ENCODE measurements at regions not wholly inside any gene's neighbourhood (a gene's known extent, or its start where the extent isn't known, plus 50 kb on each side); places are given as distances from the start of the nearest gene placed in this dataset.
"Not testable (repeated sequence)": the region's sequence is repeated elsewhere in the genome, so short reads cannot be mapped to it uniquely, and the experiment has no call there.

DNA sequence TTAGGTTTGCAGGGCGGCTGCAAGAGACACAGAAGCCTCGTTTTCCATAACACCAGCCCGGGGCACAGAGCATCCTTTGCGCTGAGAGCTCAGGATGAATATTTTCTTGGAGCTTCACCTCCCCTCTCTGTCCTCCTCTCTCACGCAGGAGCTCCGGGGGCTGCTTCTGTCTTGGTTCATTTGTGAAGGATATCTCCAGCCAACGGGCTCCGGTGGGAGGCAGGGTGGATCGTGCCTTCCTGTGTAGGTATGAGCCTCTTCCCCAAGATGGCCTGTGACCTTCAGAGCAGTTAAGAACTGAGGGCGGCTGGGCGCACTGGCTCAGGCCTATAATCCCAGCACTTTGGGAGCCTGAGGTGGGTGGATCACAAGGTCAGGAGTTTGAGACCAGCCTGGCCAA lies 319.0 kb upstream of the C1orf174 start:
- no peak for DNase-seq

DNA sequence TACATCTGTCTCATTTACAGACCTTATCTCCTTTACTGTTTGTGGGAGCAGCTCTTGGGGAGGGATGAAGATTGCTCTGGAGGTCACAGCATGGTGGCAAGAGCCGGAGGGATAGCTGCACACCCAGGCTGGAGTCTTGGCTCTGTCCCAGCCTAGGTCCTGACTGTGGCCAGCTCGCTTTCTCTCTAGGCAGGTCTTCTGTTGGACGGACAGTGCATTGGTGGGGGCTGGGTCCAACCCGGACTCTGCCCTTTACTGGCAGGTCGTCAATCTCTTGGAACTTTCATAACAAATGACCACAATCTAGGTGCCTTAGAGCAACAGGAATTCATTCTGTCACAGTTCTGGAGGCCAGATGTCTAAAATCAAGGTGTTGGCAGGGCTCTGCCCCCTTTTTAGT lies 319.8 kb upstream of the C1orf174 start:
- DNase-seq: no peak

DNA sequence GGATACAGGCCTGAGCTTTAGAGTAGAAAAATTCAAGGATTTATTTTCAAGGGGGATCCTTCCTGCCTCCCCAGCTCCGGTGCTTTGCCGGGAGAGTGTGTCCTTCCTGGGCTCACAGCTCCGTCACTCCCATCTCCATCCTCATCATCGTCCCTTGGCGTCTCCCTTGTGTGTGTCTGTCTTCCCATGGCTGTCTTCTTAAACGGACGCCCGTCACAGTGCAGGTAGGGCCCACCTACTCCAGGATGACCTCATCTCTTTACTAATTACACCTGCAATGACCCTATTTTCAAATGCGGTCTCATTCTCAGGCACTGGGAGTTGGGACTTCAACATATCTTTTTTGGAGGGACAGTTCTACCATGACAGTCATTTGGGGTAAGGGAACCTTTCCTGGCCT lies 320.3 kb upstream of the C1orf174 start:
- DNase-seq: no peak

DNA sequence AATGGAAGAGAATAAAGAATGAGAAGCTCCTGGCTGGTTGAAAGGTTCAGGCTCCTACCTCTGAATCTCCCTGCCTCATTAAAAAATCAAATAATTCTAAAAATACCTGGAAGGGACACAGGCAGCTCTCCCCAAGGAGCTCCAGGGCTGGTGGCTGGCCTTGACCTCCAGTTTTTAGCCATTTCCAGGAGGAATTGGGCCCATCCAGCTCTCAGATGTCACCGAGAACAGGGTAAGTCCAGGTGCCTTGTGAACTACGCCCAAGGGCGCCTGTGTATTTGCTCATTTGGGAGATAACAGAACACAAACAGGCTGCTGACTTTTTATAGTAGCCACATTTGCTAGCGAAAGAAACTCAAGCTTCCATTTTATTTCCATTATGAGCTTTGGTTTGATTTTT lies 321.0 kb upstream of the C1orf174 start:
- no peak for DNase-seq

DNA sequence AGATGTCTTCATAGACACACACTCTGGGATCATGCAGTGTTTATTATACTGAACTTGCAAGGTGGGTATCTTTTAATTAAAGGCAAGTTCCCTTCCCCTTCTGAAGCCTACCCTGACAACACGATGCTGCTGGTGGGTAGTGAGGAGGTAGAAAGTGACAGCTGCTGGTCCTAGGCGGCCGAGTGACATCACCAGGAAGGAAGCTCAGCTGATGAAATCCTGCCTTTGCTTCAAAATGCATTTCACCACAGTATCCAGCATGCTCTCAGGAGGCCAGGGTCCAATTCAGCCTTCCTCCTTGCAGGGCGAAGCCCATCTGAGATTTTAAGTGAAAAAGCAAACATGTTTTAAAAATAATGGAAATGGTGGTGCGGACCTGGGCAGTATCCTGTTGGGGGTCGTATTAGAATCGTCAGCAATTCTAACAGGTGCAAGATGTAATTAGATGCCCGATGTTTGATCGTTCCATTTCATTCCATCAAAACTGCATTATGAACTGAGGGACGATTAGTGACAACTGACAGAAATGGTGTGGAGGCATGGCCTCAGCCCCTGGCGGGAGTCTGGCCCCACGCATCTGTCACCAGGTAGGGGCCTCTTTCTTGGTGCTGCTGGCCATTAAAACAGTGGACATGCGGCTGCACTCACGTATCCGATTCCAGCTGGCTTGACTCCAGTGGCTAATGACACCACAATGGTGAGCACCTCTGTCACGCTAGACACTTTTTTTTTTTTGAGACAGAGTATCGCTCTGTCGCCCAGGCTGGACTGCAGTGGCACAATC lies 324.8 kb upstream of the C1orf174 start:
- DNase-seq: no peak

DNA sequence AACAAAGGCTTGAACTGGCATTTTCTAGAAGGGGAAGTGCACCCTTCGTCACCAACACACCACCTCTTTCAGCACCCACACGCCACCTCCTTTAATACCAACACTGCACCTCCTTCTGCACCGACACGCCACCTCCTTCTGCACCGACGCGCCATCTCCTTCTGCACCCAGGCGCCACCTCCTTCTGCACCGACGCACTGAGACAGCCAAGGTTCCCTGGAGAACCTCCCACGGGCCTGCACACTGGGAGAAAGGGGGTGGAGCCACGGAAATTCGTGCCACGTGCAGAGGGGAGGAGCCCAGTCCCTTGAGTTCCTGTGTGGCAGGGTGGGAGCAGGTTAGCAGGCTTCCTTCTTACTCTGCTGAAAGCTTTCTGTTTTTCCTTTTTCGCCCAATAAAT lies 327.9 kb upstream of the C1orf174 start:
- no peak for DNase-seq

DNA sequence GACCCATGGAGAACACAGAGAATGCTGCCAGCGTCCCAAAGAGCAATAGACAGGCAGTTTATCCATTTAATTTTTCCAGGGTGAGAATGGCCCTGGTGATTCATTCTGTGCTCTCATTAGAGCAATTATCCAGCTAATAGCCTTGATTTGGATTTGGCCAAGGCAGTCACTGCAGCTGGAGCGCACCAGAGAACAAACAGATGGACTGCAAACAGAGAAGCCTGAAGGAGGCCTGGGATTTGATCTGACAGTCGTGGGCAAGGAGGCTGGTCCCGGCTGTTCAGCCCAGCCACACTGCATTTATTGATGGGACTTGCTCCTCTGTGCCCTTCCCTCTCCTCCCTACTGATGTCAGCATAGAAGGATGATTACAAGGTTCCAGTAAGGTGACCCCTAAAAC lies 353.9 kb upstream of the C1orf174 start:
- DNase-seq: no peak

DNA sequence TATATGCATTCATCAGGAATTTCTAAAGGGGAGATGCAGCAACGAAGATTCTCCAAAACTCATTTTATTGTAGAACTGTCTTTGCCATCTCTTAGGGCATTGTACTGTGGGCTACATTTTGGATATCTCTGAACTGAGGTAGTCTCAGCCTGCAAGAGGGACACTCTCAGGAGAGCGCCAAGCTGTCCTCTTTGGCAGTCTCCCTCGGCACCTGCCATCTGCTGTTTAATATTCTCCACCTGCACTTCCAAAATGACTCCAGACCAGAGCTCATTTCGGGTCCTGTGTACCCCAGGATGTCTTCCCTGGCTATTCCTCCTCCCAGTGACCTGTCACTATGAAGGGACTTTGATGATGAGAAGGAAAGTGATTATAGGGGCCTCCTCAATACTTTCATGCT lies 356.3 kb upstream of the C1orf174 start:
- DNase-seq: no peak

DNA sequence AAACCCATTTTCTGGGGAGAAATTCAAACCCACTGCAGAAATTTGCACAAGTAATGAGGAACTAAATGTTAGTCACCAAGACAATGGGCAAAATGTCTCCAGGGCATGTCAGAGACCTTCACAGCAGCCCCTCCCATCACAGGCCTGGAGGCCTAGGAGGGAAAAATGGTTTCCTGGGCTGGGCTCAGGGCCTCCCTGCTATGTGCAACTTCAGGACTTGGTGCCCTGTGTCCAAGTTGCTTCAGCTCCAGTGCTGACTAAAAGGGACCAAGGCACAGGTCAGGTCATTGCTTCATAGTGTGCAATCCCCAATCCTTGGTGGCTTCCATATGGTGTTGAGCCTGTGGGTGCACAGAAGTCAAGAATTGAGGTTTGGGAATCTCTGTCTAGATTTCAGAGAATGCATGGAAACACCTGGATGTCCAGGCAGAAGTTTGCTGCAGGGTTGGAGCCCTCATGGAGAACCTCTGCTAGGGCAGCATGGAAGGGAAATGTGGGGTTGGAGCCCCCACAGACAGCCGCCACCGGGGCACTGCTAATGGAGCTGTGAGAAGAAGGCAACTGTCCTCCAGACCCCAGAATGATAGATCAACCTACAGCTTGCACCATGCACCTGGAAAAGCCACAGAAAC lies 358.2 kb upstream of the C1orf174 start:
- not testable (repeated sequence) for DNase-seq

DNA sequence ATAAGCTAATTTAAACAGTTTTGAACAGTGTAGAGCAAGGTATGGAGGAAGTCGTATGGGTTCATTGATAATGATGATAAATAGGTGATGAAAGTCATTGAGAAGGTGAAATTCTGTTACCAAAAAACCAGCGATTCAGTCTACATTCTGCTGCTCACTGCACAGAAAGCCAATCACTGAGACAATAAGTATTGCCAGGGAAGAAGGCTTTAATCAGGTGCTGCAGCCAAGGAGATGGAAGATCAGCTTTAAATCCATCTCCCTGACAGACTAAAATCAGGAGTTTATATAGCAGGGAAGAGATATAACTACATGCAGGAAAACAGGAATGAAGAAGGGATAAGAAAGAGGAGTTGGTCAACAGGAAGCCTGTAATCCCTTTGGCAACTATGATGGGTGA lies 361.3 kb upstream of the C1orf174 start:
- no peak for DNase-seq

DNA sequence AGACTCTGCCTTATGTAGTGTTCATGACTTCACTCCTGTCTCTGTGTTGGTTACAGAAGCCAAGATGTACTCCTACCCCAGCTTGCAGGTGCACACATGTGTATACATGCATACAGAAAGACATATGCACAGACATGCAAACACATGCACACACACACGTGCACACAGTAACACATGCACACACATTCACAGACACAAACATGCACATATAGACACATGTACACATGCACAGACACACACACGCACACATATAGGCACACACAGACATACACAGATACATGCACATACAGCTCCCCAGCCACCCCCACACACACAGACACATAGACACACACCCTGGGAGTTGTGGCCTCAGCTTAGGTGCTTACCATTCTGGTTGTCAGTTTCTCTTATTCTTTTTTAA lies 362.6 kb upstream of the C1orf174 start:
- no peak for DNase-seq

DNA sequence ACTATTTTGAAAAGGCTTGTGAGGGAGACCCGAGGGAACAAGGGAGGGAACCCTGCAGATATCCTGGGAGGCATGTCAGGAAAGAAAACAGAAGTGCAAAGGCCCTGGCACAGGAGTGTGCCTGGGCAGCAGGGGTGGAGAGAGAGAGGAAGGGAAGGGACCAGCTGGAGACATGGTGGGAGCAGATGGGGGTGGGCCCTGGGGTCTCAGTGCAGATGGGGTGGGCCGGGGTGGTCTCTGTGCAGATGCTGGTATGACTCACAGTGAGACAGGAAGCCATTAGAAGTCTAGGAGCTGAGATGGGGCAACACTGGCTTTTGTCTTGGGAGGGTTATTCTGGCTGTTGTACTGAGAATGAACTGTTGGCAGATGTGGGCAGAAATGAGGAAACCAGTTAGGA lies 363.6 kb upstream of the C1orf174 start:
- DNase-seq: no peak

DNA sequence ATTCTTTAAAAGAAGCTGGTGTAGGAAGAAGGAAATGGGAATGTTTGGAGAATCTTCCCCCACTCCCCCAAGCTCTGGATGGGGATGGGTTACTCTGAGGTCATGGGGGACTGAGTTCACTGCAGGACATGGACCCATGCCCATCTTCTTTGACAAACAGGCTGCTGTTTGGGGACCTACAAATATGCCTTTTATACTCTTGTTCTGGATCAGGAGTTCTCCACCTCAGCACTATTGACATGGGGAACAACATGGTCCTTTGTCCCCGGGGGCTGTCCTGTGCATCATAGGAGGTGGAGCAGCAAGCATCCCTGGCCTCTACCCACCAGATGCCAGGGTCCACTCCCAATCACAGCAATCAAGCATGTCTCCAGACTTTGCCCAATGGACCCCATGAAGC lies 365.8 kb upstream of the C1orf174 start:
- no peak for DNase-seq

DNA sequence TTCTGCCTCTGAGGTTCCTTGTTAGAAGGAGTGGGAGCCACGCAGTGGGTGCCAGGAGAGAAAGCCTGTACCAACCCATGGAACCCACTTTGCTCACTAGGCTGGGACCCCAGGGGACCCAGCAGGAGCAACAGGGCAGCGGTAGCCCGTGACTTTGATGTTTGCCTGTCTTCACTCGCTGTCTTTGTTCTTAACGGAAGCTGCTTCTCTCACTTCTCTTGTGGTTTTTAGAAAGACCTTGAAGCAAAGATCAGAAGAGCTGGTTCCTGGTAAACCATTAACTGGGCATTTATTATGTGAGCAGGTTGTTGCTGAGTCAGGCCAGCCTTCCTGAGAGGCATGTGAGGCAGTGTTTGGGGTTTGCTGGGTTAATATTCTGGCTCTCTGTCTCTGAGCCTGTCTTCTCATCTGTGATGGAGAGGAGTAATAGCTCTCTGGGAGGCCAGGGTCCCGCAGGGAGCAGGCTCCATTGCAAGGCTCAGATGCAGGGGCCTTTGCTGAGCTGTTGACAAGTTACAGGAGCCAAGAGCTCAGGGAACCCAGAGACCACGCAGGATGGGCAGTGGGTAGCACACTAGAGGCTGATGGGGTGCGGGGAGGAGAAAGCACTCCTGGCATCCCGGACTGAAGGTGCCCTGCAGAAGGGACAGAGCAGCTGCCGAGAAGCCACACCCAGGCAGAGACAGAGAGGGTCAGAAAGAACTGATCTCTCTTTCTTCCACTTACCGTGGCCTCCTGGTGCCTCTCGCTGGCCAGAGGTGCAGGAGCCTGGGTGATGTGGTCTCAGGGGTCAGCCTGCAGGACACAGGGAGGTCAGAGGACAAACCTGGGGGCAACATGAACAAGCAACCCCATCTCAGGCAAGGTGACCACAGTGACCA lies 367.5 kb upstream of the C1orf174 start:
- DNase-seq: no peak

DNA sequence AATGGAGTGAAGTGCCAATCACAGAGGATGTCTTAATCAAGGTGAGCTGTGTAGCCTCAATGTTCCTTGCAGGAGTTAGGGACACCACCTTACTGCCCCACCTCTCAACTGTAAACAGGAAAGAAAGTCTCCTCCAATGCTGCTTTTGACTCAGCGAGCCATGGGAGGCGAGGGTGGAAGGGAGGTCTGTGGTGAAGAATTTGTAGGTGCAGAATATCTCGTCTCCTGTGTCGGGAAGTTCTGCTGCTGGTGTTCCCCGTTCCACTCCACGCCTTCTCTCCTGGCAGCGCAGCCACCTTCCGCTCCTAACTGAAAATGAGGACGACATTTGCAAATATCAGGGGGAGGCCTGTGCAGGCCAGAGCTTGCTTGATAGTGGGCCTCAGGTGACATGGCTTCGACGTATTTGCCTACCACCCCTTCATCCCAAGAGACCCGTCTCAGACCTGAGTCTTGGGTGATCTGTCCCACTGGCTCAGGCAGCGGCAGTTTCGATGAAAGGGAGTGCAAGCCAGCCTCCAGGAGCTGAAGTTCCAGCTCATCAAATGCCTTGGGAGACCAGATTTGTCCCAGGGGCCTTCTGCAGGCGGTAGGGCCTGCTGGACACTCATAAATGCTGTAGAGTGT lies 368.3 kb upstream of the C1orf174 start:
- DNase-seq: no peak

DNA sequence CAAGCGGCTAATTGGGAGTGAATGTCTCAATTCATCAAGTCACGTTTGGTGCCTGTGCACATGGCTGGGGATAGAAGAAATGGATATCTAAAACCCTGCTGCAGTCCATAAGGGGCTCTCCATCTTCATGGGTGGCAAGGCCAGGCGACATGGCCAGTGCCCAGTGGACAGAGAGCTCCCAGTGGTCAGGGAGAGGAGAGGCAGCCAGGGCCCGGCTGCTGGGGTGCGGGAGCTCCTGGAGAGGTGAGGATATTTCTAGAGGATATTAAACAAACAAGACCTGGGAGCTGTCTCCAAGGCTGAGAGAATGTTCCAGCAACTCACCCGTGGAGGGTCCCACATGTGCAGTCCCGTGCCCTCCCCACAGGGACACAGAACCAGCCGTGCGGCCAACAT lies 368.8 kb upstream of the C1orf174 start:
- no peak for DNase-seq

DNA sequence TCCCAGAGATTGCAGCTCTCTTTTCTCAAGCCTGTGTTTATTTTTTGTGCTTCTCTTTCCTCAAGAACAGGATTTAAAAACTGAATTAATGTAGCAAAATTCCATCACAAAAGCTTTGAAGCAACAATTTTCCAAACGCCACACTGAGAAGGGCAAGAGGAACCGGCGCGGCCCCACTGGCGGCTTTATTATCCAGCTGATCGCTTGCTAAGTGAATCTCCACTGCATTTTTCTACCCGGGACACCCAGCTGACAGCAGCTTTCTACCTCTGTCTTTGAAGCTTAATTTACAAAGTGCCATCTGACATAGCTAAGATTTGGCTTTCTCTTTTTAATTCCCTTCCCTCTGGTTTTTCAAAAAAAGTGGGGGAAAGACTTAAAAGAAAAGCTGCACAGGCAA lies 369.3 kb upstream of the C1orf174 start:
- no peak for DNase-seq

DNA sequence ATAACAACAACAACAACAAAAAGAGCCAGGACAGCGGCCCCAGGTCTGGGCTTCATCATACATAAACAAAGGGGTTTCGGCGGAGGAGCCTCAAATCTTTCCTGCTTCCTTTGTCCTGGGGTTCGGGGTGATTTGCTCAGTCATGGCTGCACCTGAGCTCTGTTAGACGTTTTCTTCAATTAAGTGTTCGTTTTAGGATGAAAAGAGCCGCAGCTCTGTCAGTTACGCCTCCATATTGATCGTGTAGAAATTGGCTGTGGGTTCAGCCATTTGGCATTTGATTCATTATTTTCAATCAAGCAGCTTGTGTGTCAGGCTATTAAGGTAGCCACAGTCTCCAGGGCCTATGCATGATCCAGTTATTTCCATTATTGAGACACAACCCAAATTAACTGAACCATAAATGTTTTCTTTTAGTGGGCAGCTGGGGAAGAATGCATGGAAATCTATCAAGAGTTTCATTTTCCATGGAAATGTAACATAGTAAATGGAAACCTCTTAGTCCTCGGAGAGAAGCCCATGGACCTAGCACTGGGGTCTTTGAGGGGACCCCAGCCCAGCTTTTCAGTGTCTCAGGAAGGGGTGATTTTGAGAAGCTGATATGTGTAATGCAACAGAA lies 370.0 kb upstream of the C1orf174 start:
- no peak for DNase-seq

DNA sequence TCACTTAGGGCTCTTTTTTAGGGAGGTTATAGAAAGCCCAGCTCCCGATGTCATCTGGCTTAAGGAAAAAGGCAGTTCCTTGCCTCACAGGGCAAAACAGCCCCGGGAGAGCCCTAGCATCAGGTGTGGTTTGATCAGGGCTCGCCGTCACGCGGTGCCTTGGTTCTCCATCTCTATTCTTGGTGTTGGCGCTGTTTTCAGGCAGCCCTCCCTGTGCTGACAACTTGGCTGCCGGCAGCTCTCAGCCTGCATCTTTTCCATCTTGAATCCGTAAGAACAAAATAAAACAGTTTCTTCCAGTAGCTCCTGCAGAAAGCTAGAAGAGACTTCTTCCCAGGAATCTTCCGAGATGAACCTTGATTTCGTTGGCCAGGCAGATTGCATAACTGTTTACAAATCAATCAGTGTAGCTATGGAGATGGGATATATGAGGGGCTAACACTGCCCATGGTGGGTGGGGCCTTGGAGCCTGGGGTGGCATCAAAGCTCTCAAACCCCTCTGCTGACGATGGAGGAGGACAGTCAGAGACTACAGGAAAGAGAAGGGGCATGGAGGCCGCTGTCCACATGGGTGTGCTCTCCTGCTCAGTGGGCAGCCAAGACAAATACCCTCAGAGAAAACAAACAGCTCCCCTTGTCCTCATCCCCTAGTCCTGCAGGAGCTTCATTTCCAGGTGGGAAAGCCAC lies 370.7 kb upstream of the C1orf174 start:
- no peak for DNase-seq

DNA sequence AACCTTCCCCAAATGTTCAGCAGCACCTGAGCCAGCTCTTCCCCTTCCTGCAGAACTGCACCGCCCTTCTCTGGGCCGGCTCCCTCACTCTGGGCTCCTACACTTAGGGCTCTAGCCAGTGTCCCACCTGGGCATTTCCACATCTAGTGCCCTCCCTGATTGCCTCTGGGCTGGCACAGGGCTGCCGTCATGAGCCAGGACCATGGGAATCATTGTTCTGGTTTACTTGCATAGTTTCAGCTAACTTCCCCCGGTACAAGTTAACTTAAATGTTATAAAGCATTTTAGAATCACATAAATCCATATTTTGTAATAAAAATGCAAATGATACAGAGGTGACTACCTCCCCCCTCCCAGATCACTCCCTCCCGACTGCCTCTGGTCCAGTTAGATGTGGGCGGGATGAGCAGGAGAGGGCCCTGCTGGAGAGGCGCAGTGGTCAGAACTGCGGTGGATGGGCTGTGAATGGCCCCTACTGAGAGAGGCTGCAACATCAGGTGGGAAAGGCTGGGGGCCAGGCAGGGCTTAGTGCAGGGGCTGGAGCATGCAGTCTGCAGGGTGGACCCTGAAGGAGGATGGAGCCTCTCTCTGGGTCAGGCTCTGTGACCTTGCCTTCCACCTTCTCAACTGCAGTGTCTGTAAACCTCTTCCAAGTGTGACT lies 371.4 kb upstream of the C1orf174 start:
- no peak for DNase-seq

DNA sequence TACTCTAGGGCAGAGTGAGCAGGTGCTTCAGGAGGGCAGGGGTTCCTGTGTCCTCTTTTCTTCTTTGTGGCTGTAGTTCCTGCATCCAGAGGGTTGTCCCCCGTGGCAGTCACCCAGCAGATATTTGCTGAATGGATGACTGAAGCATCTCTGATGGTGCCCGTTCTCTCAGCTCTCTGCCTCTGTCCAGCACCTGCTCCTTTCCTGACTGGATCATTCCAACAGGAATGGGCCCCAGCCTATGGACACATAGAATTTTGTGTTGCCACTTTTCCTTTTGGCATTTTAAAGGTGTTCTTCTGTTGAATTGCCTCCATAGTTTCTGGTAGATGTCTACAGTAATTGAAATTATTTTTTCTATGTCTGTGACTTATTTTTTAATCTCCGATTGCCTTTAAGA lies 372.5 kb upstream of the C1orf174 start:
- no peak for DNase-seq
